Left lung (tissue), 4 donors: ENCODE measurements at regions not wholly inside any gene's neighbourhood (a gene's known extent, or its start where the extent isn't known, plus 50 kb on each side); places are given as distances from the start of the nearest gene placed in this dataset.

Source experiments
- ATAC-seq: fragments of 200-7000 bp; cut with Tn5 transposase; one replicate; pipeline ENCODE4 v1.9.1; 2020; ENCODE audit warnings: moderate library complexity
- DNase-seq, 4 donors: peaks; one replicate each; pipeline ENCODE4 v3.0.0-alpha.2; 2013 to 2020
- H3K27ac ChIP-seq, 2 donors: fragments of 200-600 bp; sonication (generic) in 1 of 2; one replicate each; pipeline versions ENCODE4 v1.5.0 to v1.8.0; 2020 to 2021
- H3K27me3 ChIP-seq, 2 donors: fragments of 200-600 bp; sonication (generic) in 1 of 2; one replicate each; pipeline versions ENCODE4 v1.5.0 to v1.8.0; 2020 to 2021
- H3K36me3 ChIP-seq, 2 donors: fragments of 200-600 bp; sonication (generic) in 1 of 2; one replicate each; pipeline versions ENCODE4 v1.5.0 to v1.8.0; 2020 to 2021
- H3K4me1 ChIP-seq, 2 donors: fragments of 200-600 bp; one replicate each; pipeline ENCODE4 v1.8.0; 2021
- H3K4me3 ChIP-seq, 2 donors: fragments of 200-600 bp; sonication (generic) in 1 of 2; one replicate each; pipeline versions ENCODE4 v1.5.0 to v1.8.0; 2020 to 2021; ENCODE audit warnings: mild to moderate bottlenecking in 1 of 2
- H3K9me3 ChIP-seq, 2 donors: fragments of 200-600 bp; sonication (generic) in 1 of 2; one replicate each; pipeline versions ENCODE4 v1.5.0 to v1.8.0; 2020 to 2021
- intact Hi-C, 2 donors: fragments of 100-400 bp; cut with DNase I; formaldehyde crosslinking; loops; one replicate each; pipeline versions ENCODE4 v1.11.2 to v1.14.2; 2022
- TF ChIP-seq, protein P1 (sequence below), 2 donors: fragments of 200-600 bp; sonication (generic) in 1 of 2; IDR thresholded peaks; one replicate each; pipeline versions ENCODE4 v1.5.0 to v1.8.0; 2021; ENCODE audit warnings: antibody characterized with exemption in 2 of 2
- donor health status: DM: no; HTN: yes; CAD: no.
- donor health status: DM: no; HTN: no; CAD: no.

DNA sequence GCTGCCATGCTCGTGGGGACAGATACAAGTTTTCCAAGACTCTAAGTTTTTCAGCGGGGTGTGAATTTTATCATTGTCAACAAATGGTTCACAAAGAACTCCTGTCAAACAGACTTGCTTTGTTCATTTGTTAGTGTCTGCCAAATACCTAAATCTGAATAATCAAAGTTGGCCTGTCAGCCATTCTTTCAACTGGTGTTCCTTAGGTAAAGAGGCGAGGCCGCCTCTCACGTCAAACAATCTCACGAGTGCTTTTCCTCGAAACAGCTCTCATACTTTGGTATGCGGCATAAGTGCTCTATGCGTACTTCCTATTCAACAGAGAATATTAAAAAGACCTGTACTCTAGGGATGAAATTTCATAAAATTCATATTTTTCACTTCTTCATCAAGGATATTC, 51.4 kb upstream of the KANK4 start:
- Histone ChIP-seq H3K27me3 (no peaks in the 10 kb centered on the region), H3K36me3 (no peaks in the 10 kb centered on the region), H3K4me3 (no peak overlapping the region), H3K4me1 (no peaks in the 10 kb centered on the region), H3K27ac (peak overlapping the region; percentile 41 to 62), H3K9me3 (no peaks in the 10 kb centered on the region)
- intact Hi-C loops = no loop called here
- DNase-seq (peak in 1 of 4 donors; percentile 65), ATAC-seq (peak; percentile 95)
- TF ChIP-seq, protein P1, sequence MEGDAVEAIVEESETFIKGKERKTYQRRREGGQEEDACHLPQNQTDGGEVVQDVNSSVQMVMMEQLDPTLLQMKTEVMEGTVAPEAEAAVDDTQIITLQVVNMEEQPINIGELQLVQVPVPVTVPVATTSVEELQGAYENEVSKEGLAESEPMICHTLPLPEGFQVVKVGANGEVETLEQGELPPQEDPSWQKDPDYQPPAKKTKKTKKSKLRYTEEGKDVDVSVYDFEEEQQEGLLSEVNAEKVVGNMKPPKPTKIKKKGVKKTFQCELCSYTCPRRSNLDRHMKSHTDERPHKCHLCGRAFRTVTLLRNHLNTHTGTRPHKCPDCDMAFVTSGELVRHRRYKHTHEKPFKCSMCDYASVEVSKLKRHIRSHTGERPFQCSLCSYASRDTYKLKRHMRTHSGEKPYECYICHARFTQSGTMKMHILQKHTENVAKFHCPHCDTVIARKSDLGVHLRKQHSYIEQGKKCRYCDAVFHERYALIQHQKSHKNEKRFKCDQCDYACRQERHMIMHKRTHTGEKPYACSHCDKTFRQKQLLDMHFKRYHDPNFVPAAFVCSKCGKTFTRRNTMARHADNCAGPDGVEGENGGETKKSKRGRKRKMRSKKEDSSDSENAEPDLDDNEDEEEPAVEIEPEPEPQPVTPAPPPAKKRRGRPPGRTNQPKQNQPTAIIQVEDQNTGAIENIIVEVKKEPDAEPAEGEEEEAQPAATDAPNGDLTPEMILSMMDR (IDR thresholded peaks at IDR 0.05) = no peak

DNA sequence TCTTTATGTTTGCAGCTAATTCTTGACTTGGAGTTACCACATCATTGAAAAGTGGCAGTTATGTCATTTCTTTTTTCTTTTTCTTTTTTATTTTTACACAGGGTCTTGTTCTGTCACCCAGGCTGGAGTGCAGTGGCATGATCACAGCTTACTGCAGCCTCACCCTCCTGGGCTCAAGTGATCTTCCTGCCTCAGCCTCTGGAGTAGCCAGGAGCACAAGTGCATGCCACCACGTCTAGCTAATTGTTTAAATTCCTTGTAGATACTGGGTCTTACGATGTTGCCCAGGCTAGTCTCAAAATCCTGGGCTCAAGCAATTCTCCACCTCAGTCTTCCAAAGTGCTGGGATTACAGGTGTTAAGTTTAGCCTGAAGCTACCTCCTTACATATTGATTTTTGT, 52.1 kb upstream of the KANK4 start:
- DNase-seq = peak in 1 of 4 donors; percentile 51
- intact Hi-C loops = no loop called here

DNA sequence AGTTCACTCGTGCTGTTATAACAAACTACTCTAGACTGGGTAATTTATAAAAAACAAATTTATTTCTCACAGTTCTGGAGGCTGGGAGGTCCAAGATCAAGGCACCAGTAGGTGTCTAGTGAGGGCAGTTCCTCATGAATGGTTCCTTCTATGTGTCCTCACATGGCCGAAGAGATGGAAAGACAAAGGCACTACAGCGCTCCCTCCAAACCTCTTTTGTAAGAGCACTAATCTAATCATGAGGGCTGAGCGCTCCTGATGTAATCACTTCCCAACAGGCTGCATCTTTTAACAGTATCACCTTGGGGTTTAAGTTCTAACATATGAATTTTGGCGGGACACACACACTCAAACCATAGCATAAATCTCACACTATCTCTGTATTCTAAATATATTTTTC, 54.0 kb upstream of the KANK4 start:
- DNase-seq (no peak), ATAC-seq (no peak)
- Histone ChIP-seq H3K4me1 (no peaks in the 10 kb centered on the region), H3K27me3 (no peaks in the 10 kb centered on the region), H3K9me3 (no peaks in the 10 kb centered on the region), H3K27ac (no peak overlapping the region), H3K4me3 (no peak overlapping the region), H3K36me3 (no peaks in the 10 kb centered on the region)
- TF ChIP-seq, protein P1 (IDR thresholded peaks at IDR 0.05) = no peak
- intact Hi-C loops = no loop called here

More for the DNA sequence above, 52.1 kb upstream of the KANK4 start:
- no peaks in the 10 kb centered on the region for H3K9me3 ChIP-seq
- peak; percentile 94 for ATAC-seq
- H3K4me3 ChIP-seq = no peak overlapping the region
- TF ChIP-seq, protein P1 (IDR thresholded peaks at IDR 0.05) = no peak
- no peaks in the 10 kb centered on the region for H3K36me3 ChIP-seq
- peak overlapping the region; percentile 41 to 62 for H3K27ac ChIP-seq
- no peaks in the 10 kb centered on the region for H3K27me3 ChIP-seq
- H3K4me1 ChIP-seq = no peaks in the 10 kb centered on the region

- Histone ChIP-seq H3K36me3 (no peaks in the 10 kb centered on the region), H3K4me3 (no peak overlapping the region), H3K27ac (no peak overlapping the region), H3K4me1 (no peaks in the 10 kb centered on the region), H3K9me3 (no peaks in the 10 kb centered on the region), H3K27me3 (no peaks in the 10 kb centered on the region)
- intact Hi-C loops = no loop called here
- no peak for ATAC-seq
- DNase-seq = no peak
- TF ChIP-seq, protein P1 (IDR thresholded peaks at IDR 0.05) = no peak
Observed at GRCh38 chr1:62377043-62377562, 57.9 kb upstream of the KANK4 start.

DNA sequence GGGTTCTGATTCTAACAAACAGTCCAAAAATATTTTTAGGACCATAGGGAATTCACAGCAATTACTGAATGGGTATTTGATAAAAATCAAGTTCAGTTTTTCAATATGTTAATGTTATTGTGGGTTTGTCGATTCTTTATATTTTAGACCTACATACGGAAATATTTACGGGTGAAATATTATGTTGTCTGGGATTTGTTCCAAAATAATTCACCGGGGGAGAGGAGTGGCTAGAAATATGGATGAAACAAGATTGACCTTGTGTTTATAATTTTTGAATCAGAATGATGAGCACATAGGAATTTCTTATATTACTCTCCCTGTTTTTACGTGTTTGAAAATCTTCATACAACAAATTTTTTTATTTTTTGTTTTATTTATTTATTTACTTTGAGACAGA, 56.7 kb upstream of the USP1 start:
- Histone ChIP-seq H3K36me3 (no peaks in the 10 kb centered on the region), H3K27me3 (no peaks in the 10 kb centered on the region), H3K9me3 (no peaks in the 10 kb centered on the region), H3K4me1 (no peaks in the 10 kb centered on the region), H3K4me3 (no peak overlapping the region), H3K27ac (no peak overlapping the region)
- TF ChIP-seq, protein P1 (IDR thresholded peaks at IDR 0.05) = no peak
- ATAC-seq = no peak
- DNase-seq = no peak
- intact Hi-C loops = no loop called here
